Fibroblast of skin of left quadriceps (primary cell): ENCODE measurements at regions not wholly inside any gene's neighbourhood (a gene's known extent, or its start where the extent isn't known, plus 50 kb on each side); places are given as distances from the start of the nearest gene placed in this dataset.

Source experiments
- DNase-seq, 2 experiments: peaks; one replicate each; pipeline ENCODE4 v3.0.0-alpha.2; 2013; ENCODE audit warnings: low read depth in 2 of 2

- no peak for DNase-seq
These were observed 58.8 kb upstream of the ZNF804B start for GRCh38 chr7:88700725-88701124.

- no peak for DNase-seq
These were observed 65.3 kb upstream of the ZNF804B start for GRCh38 chr7:88694207-88694606.

- no peak for DNase-seq
These were observed 66.4 kb upstream of the ZNF804B start for GRCh38 chr7:88693131-88693530.

- DNase-seq, result no peak
These were observed 67.0 kb upstream of the ZNF804B start for GRCh38 chr7:88692493-88692892.

- DNase-seq, result no peak
These were observed 69.7 kb upstream of the ZNF804B start for GRCh38 chr7:88689821-88690220.

GRCh38 chr7:88688222-88688621 lies 71.3 kb upstream of the ZNF804B start:
- no peak for DNase-seq

GRCh38 chr7:88686468-88687229 lies 72.9 kb upstream of the ZNF804B start:
- DNase-seq, result no peak

- DNase-seq, result no peak
These were observed 77.8 kb upstream of the ZNF804B start for GRCh38 chr7:88681682-88682081.

- DNase-seq, result no peak
These were observed 89.0 kb upstream of the ZNF804B start for GRCh38 chr7:88670536-88670935.

- DNase-seq, result no peak
These were observed 89.6 kb upstream of the ZNF804B start for GRCh38 chr7:88669913-88670312.

GRCh38 chr7:88668591-88668990 lies 90.9 kb upstream of the ZNF804B start:
- no peak for DNase-seq

GRCh38 chr7:88666626-88667025 lies 92.9 kb upstream of the ZNF804B start:
- DNase-seq, result no peak

- no peak for DNase-seq
These were observed 93.5 kb upstream of the ZNF804B start for GRCh38 chr7:88665892-88666514.

GRCh38 chr7:88664630-88665233 lies 94.8 kb upstream of the ZNF804B start:
- DNase-seq, result peak; percentile 16 to 18

- no peak for DNase-seq
These were observed 97.6 kb upstream of the ZNF804B start for GRCh38 chr7:88661921-88662320.

GRCh38 chr7:88647825-88648224 lies 111.7 kb upstream of the ZNF804B start:
- no peak for DNase-seq

- DNase-seq, result no peak
These were observed 120.9 kb upstream of the ZNF804B start for GRCh38 chr7:88638583-88638982.

- DNase-seq, result no peak
These were observed 121.7 kb upstream of the ZNF804B start for GRCh38 chr7:88637795-88638194.

GRCh38 chr7:88635149-88635548 lies 124.4 kb upstream of the ZNF804B start:
- DNase-seq, result no peak

GRCh38 chr7:88629559-88629958 lies 129.9 kb upstream of the ZNF804B start:
- DNase-seq, result no peak

GRCh38 chr7:88628363-88629085 lies 131.0 kb upstream of the ZNF804B start:
- DNase-seq, result no peak

GRCh38 chr7:88617185-88617584 lies 142.3 kb upstream of the ZNF804B start:
- no peak for DNase-seq
